Esophagus squamous epithelium (tissue), 5 donors: ENCODE measurements at regions not wholly inside any gene's neighbourhood (a gene's known extent, or its start where the extent isn't known, plus 50 kb on each side); places are given as distances from the start of the nearest gene placed in this dataset.
"Not testable (repeated sequence)": the region's sequence is repeated elsewhere in the genome, so short reads cannot be mapped to it uniquely, and the experiment has no call there.

Experiments
- DNase-seq: peaks from one replicate; lab custom pipeline; 2025; lab: John Stamatoyannopoulos, UW
- H3K27ac ChIP-seq, 4 donors: fragments of 200-600 bp; sonication (generic); one replicate each; pipeline ENCODE4 v1.5.1; 2016 to 2019; ENCODE audit warnings: mild to moderate bottlenecking in 1 of 4
- H3K27me3 ChIP-seq, 4 donors: fragments of 200-600 bp; sonication (generic); 1 replicate in 3 of 4; 2 replicates in 1 of 4; pipeline versions ENCODE4 v1.5.1 to v1.6.0; 2017 to 2021; ENCODE audit warnings: antibody characterized with exemption in 1 of 4
- H3K36me3 ChIP-seq, 3 donors: fragments of 200-600 bp; sonication (generic); one replicate each; pipeline ENCODE4 v1.5.1; 2016 to 2019
- H3K4me1 ChIP-seq, 3 donors: fragments of 200-600 bp; sonication (generic); one replicate each; pipeline ENCODE4 v1.5.1; 2017 to 2019
- H3K4me3 ChIP-seq, 4 donors: fragments of 200-600 bp; sonication (generic); 1 replicate in 3 of 4; 2 replicates in 1 of 4; pipeline ENCODE4 v1.5.1; 2016 to 2019; ENCODE audit warnings: mild to moderate bottlenecking in 2 of 4, moderate library complexity in 1 of 4
- H3K9me3 ChIP-seq, 3 donors: fragments of 200-600 bp; sonication (generic); one replicate each; pipeline ENCODE4 v1.5.1; 2016 to 2019
- POLR2A ChIP-seq, 4 donors: fragments of 450-650 bp; IDR thresholded peaks; one replicate each; pipeline ENCODE4 v1.6.1; 2017; ENCODE audit warnings: antibody characterized with exemption in 4 of 4, mild to moderate bottlenecking in 4 of 4, moderate library complexity in 3 of 4
- WGBS, 2 donors: methylation state at CpG; one replicate each; pipeline ENCODE4 v1.1.5; 2018; 5-methylcytosine and 5-hydroxymethylcytosine counted together
- intact Hi-C: fragments of 100-400 bp; cut with DNase I; formaldehyde crosslinking; loops from one replicate; pipeline ENCODE4 v1.15.0; 2022
- TF ChIP-seq, protein P1 (sequence below), 6 experiments: fragments of 450-650 bp in 4 of 6; fragments of 200-600 bp in 2 of 6; sonication (generic) in 2 of 6; IDR thresholded peaks; one replicate each; pipeline ENCODE4 v1.5.1; 2016 to 2019; ENCODE audit warnings: antibody characterized with exemption in 6 of 6, mild to moderate bottlenecking in 4 of 6, moderate library complexity in 4 of 6
- donor health status: DM: yes; HTN: yes; CAD: no.

- peaks cover 4 to 29% (median 24%) of the 10 kb centered on the region in 3 donors for H3K4me1 ChIP-seq
- H3K27ac ChIP-seq, intact Hi-C loops, H3K27me3 ChIP-seq, DNase-seq, H3K9me3 ChIP-seq, H3K36me3 ChIP-seq, H3K4me3 ChIP-seq: not testable (repeated sequence)
- no CpG with 5 or more reads among the region's 53 CpGs for WGBS, 2 donors
Observed at GRCh38 chr1:149841597-149842238, 57.6 kb upstream of the BOLA1 start.

DNA sequence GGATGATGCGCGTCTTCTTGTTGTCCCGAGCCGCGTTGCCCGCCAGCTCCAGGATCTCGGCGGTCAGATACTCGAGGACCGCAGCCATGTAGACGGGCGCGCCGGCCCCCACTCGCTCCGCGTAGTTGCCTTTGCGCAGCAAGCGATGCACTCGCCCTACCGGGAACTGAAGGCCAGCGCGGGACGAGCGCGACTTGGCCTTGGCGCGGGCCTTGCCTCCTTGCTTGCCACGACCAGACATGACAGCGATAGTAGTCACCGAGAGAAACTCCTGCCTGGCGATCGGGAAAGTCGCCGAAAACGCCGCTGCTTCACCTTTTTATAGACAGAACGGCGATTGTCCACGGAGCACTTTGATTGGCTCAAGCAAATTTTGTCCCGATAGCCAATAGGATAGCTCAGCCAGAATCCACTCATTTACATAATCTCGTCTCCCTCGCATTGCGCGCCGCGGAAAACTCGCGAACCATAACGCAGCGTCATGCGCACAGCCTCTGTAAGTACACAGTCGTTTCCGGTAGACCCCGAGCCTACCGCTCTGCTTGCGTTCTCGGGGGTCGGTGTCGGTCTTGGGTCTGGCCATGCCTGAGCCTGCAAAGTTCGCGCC is 56.8 kb upstream of the BOLA1 start:
- H3K27me3 ChIP-seq, H3K4me3 ChIP-seq, H3K9me3 ChIP-seq, H3K27ac ChIP-seq, DNase-seq, intact Hi-C loops, H3K36me3 ChIP-seq: not testable (repeated sequence)
- peaks cover 4 to 35% (median 31%) of the 10 kb centered on the region in 3 donors for H3K4me1 ChIP-seq
- WGBS, 2 donors, result no CpG with 5 or more reads among the region's 62 CpGs

GRCh38 chr1:149843431-149844041 is 55.8 kb upstream of the BOLA1 start:
- TF ChIP-seq POLR2A (IDR thresholded peaks at IDR 0.05), result no peak
- TF ChIP-seq, protein P1, sequence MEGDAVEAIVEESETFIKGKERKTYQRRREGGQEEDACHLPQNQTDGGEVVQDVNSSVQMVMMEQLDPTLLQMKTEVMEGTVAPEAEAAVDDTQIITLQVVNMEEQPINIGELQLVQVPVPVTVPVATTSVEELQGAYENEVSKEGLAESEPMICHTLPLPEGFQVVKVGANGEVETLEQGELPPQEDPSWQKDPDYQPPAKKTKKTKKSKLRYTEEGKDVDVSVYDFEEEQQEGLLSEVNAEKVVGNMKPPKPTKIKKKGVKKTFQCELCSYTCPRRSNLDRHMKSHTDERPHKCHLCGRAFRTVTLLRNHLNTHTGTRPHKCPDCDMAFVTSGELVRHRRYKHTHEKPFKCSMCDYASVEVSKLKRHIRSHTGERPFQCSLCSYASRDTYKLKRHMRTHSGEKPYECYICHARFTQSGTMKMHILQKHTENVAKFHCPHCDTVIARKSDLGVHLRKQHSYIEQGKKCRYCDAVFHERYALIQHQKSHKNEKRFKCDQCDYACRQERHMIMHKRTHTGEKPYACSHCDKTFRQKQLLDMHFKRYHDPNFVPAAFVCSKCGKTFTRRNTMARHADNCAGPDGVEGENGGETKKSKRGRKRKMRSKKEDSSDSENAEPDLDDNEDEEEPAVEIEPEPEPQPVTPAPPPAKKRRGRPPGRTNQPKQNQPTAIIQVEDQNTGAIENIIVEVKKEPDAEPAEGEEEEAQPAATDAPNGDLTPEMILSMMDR (IDR thresholded peaks at IDR 0.05), result no peak
- Histone ChIP-seq H3K4me3 (peak overlapping the region; percentile 40 to 71 (median 56)), H3K27ac (peak overlapping the region; percentile 86 to 91 (median 88)), H3K36me3 (peaks cover 0 to 5% (median 0%) of the 10 kb centered on the region in 3 donors), H3K9me3 (no peaks in the 10 kb centered on the region), H3K27me3 (no peaks in the 10 kb centered on the region), H3K4me1 (peaks cover 4 to 45% (median 38%) of the 10 kb centered on the region in 3 donors)
- intact Hi-C loops, result no loop called here
- 2 to 3% methylated on average over 8 to 9 of the region's 16 CpGs for WGBS, 2 donors
- DNase-seq, result no peak

DNA sequence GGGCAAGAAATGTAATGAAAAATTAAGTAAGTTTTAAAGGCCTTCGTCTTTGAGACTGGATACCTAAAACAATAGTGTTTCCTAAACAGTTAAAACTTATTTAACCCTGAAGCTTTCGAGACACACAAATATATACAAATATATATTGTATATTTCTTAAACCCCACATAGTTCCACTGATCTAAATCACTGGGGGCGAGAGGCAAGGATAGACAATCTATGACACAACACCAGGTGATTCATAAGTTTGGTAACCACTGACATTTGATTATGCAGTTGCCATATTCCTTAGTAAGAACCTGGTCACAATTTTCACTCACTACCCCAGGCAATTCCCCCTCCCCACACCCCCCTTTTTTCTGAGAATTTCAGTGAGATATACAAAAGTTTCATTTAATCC is 55.3 kb upstream of the BOLA1 start:
- Histone ChIP-seq H3K27ac (peak overlapping the region; percentile 86 to 91 (median 88)), H3K27me3 (no peaks in the 10 kb centered on the region), H3K9me3 (no peaks in the 10 kb centered on the region), H3K4me1 (peaks cover 5 to 51% (median 42%) of the 10 kb centered on the region in 3 donors), H3K36me3 (peaks cover 0 to 5% (median 0%) of the 10 kb centered on the region in 3 donors), H3K4me3 (peak overlapping the region in 3 of 4 donors; percentile 54 to 71 (median 59))
- intact Hi-C loops, result no loop called here
- 21 to 23% methylated on average over 3 of the region's 3 CpGs for WGBS, 2 donors
- no peak for DNase-seq
- TF ChIP-seq, protein P1 (IDR thresholded peaks at IDR 0.05), result no peak
- TF ChIP-seq POLR2A (IDR thresholded peaks at IDR 0.05), result no peak

DNA sequence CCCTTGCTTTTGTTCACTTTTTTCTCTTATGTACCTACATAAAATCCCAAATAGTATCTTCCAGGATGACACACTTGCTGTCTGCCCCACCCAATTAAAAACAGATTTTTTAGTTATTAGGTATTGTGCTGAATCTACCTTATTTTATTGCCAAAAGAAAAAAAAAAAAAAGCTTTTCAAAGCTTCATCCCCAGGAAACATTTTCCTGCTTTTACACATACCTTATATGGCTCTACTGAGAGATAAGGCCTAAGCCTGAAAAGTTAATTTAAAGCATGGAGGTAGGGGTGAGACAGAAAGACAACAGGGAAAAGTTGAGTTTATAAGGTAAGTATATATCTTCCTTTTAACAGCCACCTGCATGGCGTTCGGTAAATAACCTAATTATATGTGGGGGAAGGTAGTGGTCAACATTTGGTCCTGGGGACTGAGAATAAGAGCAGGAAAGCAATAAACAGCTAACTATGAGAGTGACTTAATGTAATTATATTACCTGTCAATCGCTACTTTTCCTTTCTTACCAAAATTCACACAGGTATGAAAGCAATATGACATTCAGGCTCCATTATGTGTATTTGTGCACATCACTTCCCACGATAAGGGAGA is 54.6 kb upstream of the BOLA1 start:
- H3K4me1 ChIP-seq, result peaks cover 11 to 57% (median 47%) of the 10 kb centered on the region in 3 donors
- no peaks in the 10 kb centered on the region for H3K27me3 ChIP-seq
- whole genome bisulfite sequencing, 2 donors, result 62 to 66% methylated on average over 4 of the region's 4 CpGs
- H3K27ac ChIP-seq, result peak overlapping the region in 2 of 4 donors; percentile 87 to 91
- H3K36me3 ChIP-seq, result peaks cover 0 to 5% (median 0%) of the 10 kb centered on the region in 3 donors
- intact Hi-C loops, result no loop called here
- TF ChIP-seq, protein P1 (IDR thresholded peaks at IDR 0.05), result no peak
- no peak for TF ChIP-seq POLR2A (IDR thresholded peaks at IDR 0.05)
- no peaks in the 10 kb centered on the region for H3K9me3 ChIP-seq
- peak overlapping the region in 1 of 4 donors; percentile 11 for H3K4me3 ChIP-seq
- DNase-seq, result no peak
